Gastroesophageal sphincter (tissue), 4 donors: ENCODE measurements at regions not wholly inside any gene's neighbourhood (a gene's known extent, or its start where the extent isn't known, plus 50 kb on each side); places are given as distances from the start of the nearest gene placed in this dataset.

ENCODE experiments used
- ATAC-seq: fragments of 150-250 bp; one replicate; pipeline ENCODE4 v1.9.1; 2016; ENCODE audit warnings: mild to moderate bottlenecking, moderate library complexity
- H3K27ac ChIP-seq, 4 donors: fragments of 200-600 bp; sonication (generic) in 3 of 4; 1 replicate in 3 of 4; 2 replicates in 1 of 4; pipeline ENCODE4 v1.5.1; 2016 to 2019
- H3K27me3 ChIP-seq: fragments of 200-600 bp; sonication (generic); one replicate; pipeline ENCODE4 v1.5.1; 2019
- H3K36me3 ChIP-seq, 2 donors: fragments of 200-600 bp; sonication (generic); one replicate each; pipeline ENCODE4 v1.5.1; 2019; ENCODE audit warnings: control low read depth in 1 of 2
- H3K4me1 ChIP-seq, 3 donors: fragments of 200-600 bp; sonication (generic); 1 replicate in 2 of 3; 2 replicates in 1 of 3; pipeline ENCODE4 v1.5.1; 2016 to 2019; ENCODE audit warnings: control low read depth in 2 of 3
- H3K4me3 ChIP-seq, 2 donors: fragments of 200-600 bp; sonication (generic); one replicate each; pipeline ENCODE4 v1.5.1; 2019; ENCODE audit warnings: mild to moderate bottlenecking in 1 of 2, moderate library complexity in 1 of 2
- H3K9me3 ChIP-seq, 3 donors: fragments of 200-600 bp; sonication (generic); one replicate each; pipeline ENCODE4 v1.5.1; 2017 to 2019; ENCODE audit warnings: control low read depth in 2 of 3
- CTCF ChIP-seq, 4 experiments: fragments of 200-600 bp in 2 of 4; fragments of 450-650 bp in 2 of 4; sonication (generic) in 1 of 4; IDR thresholded peaks; one replicate each; pipeline ENCODE4 v1.5.1; 2017 to 2019; ENCODE audit warnings: antibody characterized with exemption in 4 of 4, mild to moderate bottlenecking in 2 of 4, moderate library complexity in 2 of 4
- EP300 ChIP-seq: sonication (generic); formaldehyde crosslinking; IDR thresholded peaks from one replicate; pipeline ENCODE4 v1.6.1; 2017; ENCODE audit warnings: antibody characterized with exemption, mild to moderate bottlenecking
- POLR2A ChIP-seq, 2 donors: fragments of 450-650 bp; IDR thresholded peaks; one replicate each; pipeline ENCODE4 v1.6.1; 2017; ENCODE audit warnings: antibody characterized with exemption in 2 of 2, mild to moderate bottlenecking in 2 of 2, moderate library complexity in 1 of 2
- POLR2AphosphoS5 ChIP-seq: sonication (generic); formaldehyde crosslinking; IDR thresholded peaks from one replicate; pipeline ENCODE4 v1.6.1; 2017; ENCODE audit warnings: antibody characterized with exemption
- WGBS, 2 donors: methylation state at CpG; one replicate each; pipeline ENCODE4 v1.1.5; 2018; ENCODE audit warnings: low coverage in 1 of 2; 5-methylcytosine and 5-hydroxymethylcytosine counted together

- 37 to 41% methylated on average over 5 of the region's 5 CpGs for WGBS, 2 donors
- TF ChIP-seq EP300: no peak
- TF ChIP-seq CTCF (IDR thresholded peaks at IDR 0.05): no peak
- no peak for TF ChIP-seq POLR2AphosphoS5
- TF ChIP-seq POLR2A (IDR thresholded peaks at IDR 0.05): no peak
- Histone ChIP-seq H3K27me3 (no peaks in the 10 kb centered on the region), H3K9me3 (no peaks in the 10 kb centered on the region), H3K27ac (no peak overlapping the region), H3K4me3 (no peak overlapping the region), H3K36me3 (no peaks in the 10 kb centered on the region), H3K4me1 (no peaks in the 10 kb centered on the region)
- no peak for ATAC-seq
These were observed 414.1 kb upstream of the CDH8 start for GRCh38 chr16:62450291-62450690.

GRCh38 chr16:62445909-62446308, 409.7 kb upstream of the CDH8 start:
- no peak for ATAC-seq
- Histone ChIP-seq H3K4me1 (no peaks in the 10 kb centered on the region), H3K36me3 (no peaks in the 10 kb centered on the region), H3K4me3 (no peak overlapping the region), H3K9me3 (peaks cover 0 to 19% (median 0%) of the 10 kb centered on the region in 3 donors), H3K27me3 (no peaks in the 10 kb centered on the region), H3K27ac (no peak overlapping the region)
- WGBS, 2 donors: 70 to 85% methylated on average over 2 of the region's 2 CpGs
- no peak for TF ChIP-seq POLR2AphosphoS5
- no peak for TF ChIP-seq POLR2A (IDR thresholded peaks at IDR 0.05)
- TF ChIP-seq CTCF (IDR thresholded peaks at IDR 0.05): no peak
- no peak for TF ChIP-seq EP300

- Histone ChIP-seq H3K4me3 (no peak overlapping the region), H3K36me3 (no peaks in the 10 kb centered on the region), H3K27me3 (no peaks in the 10 kb centered on the region), H3K9me3 (no peaks in the 10 kb centered on the region), H3K27ac (no peak overlapping the region), H3K4me1 (no peaks in the 10 kb centered on the region)
- TF ChIP-seq CTCF (IDR thresholded peaks at IDR 0.05): no peak
- TF ChIP-seq POLR2AphosphoS5: no peak
- TF ChIP-seq EP300: no peak
- no peak for TF ChIP-seq POLR2A (IDR thresholded peaks at IDR 0.05)
- WGBS, 2 donors: 79 to 80% methylated on average over 4 of the region's 4 CpGs
- no peak for ATAC-seq
These were observed 388.0 kb upstream of the CDH8 start for GRCh38 chr16:62424206-62424605.

- no peaks in the 10 kb centered on the region for H3K9me3 ChIP-seq
- no peak for ATAC-seq
- H3K27ac ChIP-seq: no peak overlapping the region
- no peaks in the 10 kb centered on the region for H3K36me3 ChIP-seq
- H3K4me1 ChIP-seq: no peaks in the 10 kb centered on the region
- H3K27me3 ChIP-seq: no peaks in the 10 kb centered on the region
- 66 to 79% methylated on average over 4 to 21 of the region's 23 CpGs for WGBS, 2 donors
- no peak for TF ChIP-seq POLR2AphosphoS5
- TF ChIP-seq CTCF (IDR thresholded peaks at IDR 0.05): no peak
- TF ChIP-seq POLR2A (IDR thresholded peaks at IDR 0.05): no peak
- no peak for TF ChIP-seq EP300
- H3K4me3 ChIP-seq: no peak overlapping the region
These were observed 372.5 kb upstream of the CDH8 start for GRCh38 chr16:62408760-62409159.

- no peaks in the 10 kb centered on the region for H3K9me3 ChIP-seq
- no peak overlapping the region for H3K4me3 ChIP-seq
- ATAC-seq: no peak
- H3K27me3 ChIP-seq: no peaks in the 10 kb centered on the region
- no peaks in the 10 kb centered on the region for H3K36me3 ChIP-seq
- TF ChIP-seq CTCF (IDR thresholded peaks at IDR 0.05): no peak
- no peak for TF ChIP-seq POLR2AphosphoS5
- TF ChIP-seq EP300: no peak
- no peak for TF ChIP-seq POLR2A (IDR thresholded peaks at IDR 0.05)
- H3K4me1 ChIP-seq: no peaks in the 10 kb centered on the region
- H3K27ac ChIP-seq: no peak overlapping the region
These were observed 370.1 kb upstream of the CDH8 start for GRCh38 chr16:62406387-62406786.
